GM18511 (cell line): ENCODE measurements at regions not wholly inside any gene's neighbourhood (a gene's known extent, or its start where the extent isn't known, plus 50 kb on each side); places are given as distances from the start of the nearest gene placed in this dataset.

ENCODE experiments used
- ATAC-seq: cut with Tn5 transposase; IDR thresholded peaks from one replicate; pipeline ENCODE4 v1.9.1; 2021; ENCODE audit warnings: mild to moderate bottlenecking, moderate library complexity; ENCODE audit not compliant: unreplicated experiment

DNA sequence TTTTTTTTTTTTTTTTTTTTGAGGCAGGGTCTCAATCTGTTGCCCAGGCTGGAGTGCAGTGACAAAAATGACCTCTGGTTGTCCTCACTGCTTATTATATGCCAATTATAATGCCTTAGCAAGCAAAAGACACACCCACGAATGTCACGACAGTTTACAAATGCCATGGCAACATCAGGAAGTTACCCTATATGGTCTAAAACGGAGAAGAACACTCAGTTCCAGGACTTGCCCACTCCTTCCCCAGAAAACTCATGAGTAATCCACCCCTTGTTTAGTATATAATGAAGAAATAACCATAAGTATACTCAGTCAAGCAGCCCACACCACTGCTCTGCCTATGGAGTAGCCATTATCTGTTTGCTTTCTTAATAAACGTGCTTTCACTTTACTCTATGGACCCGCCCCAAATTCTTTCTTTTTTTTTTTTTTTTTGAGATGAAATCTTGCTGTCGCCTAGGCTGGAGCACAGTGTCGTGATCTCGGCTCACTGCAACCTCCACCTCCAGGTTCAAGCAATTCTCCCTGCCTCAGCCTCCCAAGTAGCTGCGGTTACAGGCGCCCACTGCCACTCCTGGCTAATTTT, 106.2 kb downstream of the SMIM20 start:
- no peak for ATAC-seq

DNA sequence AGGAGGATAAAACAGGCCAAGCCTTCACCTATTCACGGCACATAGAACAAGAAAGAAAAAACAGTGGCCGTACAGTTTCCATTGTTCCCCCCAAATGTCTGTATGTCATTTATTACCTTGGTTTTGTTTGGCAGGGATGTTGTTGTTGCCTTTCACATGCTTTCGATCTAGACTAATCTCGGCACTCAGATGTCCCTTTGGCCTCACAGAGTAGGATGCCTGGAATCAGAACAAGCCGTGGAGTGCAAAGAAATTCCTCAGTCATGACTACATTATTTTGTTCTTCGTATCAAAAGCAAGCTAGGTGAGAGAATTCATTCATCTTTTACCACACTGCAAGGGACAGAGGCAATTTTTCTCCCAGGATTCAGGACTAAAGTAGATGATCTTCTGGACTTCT, 106.9 kb downstream of the SMIM20 start:
- no peak for ATAC-seq

DNA sequence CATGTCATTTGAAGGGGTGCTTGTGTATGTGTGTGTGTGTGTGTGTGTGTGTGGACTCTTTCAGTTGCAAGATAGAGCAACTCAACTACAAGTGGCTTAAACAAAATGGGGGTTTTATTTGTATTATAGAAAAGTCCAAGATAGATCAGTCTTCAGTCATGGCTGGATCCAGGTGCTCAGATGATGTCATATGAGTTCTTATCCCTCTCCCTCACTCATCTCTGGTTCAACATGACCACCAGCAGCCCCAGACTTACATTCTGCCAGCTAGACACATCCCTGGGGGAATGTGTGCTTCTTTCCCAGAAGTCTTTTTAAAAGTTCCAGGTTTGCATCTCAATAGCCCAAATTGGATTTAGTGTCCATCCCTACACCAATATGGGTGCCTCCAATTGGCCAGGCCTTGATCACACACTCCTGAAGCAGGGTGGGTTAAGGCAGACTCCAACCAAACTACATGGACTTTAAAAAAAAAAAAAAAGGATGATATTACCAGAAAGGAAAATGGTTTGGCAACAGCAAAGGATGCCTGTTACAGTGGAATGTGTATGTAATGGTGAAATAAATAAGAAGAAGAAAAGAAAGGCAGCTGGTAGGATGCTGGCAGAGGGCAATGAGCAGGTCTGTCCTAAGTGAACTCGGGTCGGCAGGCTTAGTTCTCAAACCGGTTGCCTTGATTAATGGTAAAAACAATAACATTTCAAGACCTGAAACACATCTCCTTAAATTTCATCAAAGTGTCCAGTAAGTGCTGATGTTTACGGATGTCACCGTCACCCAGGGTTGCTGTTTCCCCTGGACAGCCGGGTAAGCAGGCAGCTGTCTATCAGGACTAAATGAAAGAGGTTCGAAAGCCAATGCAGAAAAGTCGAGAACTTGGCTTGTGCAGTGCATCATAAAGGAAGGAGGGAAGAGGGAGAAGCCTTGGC, 107.7 kb downstream of the SMIM20 start:
- no peak for ATAC-seq

DNA sequence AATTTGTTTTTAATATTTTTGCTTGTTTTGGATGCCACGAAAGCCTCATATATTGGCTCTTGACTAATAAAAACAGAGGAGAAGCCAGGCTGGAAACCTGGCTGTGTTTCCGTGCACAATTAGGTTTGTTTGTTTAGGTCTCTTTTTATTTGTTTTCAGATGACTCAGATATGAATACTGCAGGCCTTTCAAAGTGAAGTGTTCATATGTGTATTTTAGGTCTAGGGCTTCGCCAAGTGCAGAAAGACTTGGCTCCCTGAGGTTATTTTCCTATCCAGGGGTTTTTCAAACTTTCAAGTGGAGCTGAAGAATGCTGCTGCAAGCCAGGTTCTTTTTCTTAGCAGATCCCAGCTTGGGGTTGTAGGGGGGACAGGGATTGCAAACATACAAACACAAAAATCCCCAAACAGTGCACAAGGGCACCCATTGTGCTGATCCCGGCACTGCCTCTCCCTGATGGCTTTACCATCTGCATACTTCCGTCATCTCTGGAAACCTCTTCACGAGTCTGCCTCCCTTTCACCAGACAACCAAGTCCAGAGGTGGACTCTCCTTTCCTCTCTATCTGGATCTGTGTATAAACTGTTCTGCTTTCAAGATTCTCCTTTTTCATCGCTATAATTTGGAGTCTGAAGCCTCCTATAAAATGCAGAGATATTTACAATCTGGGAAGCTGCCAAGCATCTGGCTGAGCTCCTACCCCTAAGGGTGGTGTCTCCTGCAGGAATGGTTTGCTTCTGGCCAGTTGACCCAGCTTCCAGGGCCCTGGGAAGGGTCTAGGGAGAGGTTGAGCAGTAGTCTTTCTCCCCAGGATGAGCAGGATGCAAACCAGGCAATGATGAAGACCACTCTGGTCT, 108.6 kb downstream of the SMIM20 start:
- no peak for ATAC-seq

DNA sequence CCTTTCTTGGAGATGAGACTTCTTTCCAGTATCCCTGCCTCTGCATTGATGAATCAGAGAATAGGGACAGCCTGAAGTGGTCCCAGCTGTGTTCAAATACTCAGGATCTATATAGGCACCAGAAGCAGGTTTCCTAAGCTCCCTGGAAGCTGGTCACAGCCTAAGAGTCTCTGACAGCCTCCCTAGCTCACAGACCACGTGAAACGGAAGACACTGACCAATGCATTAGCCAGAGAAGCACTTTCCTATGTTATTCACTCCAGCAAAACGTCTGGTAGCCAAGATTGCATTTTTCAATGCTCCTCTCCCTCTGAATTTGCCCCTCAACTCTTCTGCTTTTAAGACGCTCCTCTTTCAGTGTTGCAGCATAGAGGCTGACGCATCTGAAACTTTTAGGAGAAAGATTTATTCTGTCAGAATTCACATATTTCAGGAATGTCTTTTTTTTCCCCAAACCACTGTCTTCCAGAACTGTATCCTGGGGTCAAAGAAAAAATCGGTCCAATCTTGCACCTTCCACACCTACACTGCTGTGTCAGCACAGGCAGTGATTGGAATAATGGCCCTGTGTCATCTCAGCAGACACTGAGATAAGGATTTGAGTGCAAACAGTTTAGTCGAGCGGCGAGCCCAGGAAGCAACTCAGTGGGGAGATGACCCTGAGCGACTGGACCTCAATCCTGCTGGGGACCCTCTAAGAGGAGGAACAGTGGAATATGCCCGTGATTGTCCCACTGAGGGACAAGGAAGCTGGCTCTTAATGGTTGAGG, 109.4 kb downstream of the SMIM20 start:
- no peak for ATAC-seq

DNA sequence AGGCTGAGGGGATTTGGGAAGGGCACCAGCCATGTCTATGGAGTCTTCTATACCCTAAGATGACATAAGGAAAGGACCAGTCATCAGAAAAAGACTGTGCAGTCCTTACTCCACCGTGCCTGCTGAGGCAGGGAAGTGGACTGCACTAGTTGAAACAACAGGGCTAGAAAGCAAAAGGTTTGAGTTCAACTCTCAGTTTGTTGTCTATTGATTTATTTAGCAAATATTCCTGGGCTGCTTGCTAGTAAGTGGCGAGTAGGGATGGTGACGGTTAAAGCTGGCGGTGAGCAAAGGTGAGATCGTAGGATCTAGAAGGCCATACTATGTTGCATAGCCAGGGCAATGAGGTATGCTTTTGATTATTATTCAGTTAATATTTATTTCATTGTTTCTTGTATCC, 110.1 kb downstream of the SMIM20 start:
- ATAC-seq = no peak

DNA sequence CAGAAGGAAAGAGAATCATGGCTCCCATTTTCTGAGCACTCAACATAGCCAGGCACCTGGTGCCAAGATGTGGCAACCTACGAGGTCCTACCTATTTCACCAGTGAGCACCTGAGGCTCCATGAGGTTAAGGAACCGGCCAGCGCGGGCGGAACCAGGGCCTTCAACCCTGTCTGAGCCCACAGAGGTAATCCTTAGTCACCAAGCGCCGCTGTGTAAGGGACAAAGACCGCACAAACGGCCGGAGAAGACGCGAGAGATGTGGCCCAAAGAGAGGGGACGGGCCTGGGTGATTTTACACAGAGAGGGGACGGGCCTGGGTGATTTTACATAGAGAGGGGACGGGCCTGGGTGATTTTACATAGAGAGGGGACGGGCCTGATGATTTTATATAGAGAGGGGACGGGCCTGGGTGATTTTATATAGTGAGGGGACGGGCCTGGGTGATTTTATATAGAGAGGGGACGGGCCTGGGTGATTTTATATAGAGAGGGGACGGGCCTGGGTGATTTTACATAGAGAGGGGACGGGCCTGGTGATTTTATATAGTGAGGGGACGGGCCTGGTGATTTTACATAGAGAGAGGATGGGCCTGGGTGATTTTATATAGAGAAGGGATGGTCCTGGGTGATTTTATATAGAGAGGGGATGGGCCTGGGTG, 114.2 kb downstream of the SMIM20 start:
- ATAC-seq = no peak

DNA sequence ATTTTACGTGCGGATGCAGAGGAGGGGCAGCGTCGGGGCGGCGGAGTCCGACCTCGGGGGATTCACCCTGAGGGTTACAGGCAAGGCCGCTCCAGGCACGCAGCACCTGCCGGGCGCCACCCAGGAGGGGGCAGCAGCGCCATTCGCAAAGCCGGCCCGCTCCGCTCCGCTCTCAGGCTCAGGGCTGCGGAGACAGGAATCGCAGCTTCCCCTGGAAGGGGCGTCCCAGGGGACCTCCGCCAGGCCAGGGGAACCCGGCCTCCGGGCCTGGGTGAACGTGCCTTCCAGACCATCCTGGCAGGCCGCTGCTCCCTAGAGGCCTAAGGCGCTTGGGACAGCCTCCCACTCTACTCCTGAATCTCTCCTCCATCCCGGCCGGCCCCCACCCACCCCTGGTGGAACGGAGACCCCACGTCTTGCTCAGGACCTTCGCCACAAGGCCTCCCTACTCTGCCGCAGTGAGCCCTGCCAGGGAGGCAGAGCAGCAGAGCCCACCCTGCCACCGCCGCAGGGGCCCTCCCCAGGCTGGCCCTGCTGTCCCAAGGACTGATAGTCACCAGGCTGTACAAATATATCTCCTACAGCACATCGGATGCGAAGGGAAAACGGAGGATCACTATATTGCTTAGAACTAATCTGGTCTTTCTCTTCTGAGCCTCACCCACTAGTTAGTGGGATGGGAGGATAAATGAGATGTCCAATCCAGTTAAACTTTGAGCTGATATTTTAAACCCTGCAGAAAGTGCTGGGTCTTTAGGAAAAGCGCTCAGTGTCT, 115.0 kb downstream of the SMIM20 start:
- peak; percentile 94 for ATAC-seq

DNA sequence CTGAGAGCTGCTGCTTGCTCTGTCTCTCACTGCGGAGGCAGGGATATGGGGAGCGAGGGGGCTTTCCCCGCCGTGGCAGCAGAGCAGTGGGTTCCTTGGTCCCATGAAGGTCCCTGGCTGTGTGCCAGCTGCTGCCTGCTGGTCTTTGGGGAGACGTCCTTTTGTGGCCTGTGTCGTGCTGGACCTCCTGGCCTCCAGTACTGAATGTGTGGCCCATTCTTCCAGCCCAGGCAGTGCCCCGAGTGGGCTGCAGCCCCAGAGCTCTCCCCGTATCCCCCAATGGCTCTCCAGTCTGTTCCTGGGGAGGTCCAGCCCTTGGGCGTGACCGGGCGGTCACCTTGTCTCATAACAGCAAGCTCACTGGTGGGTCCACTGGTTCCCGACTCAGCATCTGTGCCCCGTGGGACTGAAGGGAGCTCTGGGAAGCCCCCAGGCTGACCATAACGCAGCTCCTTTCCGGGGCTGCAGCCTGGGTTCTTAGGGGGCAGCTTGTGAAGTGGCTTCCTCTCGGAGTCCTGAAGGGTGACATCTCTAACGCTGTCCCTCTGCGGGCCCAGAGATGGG, 115.6 kb downstream of the SMIM20 start:
- no peak for ATAC-seq

DNA sequence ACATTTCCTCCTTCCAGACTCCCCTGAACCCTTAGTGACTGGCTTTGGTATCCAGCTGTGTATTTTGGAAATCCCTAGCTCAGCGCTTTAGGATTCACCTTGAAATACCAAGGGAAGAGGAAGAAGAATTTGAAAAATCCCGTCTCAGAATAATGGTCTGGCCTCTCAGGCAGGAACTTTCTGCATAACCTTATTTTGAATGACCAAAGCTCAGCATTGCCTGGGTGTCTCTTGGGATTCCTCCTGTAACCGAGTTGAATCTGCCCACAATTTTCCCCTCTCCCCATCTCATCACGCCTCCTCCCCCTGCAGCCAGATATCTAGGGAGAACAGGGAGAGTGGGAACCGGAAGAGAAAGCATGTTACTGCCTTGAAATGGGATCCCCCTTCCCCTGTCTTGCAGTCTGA, 116.2 kb downstream of the SMIM20 start:
- ATAC-seq = no peak

DNA sequence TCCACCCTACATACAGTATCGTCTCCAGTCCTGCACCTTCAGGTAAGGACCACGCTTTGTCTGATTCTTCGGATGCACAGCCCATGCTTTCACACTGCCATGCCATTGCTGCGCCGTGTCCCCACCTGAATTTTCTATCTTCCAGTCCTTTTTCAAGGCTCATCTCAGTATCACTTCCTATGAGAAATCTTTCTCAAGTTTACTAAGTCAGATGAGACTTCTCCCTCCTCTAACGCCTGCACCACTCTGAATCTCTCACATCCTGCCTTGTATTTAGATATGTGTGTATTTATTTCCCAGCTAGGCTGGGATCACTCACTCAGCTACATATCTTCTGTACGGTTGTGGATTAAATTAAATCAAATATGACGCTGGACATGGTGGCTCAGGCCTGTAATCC, 116.8 kb downstream of the SMIM20 start:
- peak; percentile 30 for ATAC-seq

DNA sequence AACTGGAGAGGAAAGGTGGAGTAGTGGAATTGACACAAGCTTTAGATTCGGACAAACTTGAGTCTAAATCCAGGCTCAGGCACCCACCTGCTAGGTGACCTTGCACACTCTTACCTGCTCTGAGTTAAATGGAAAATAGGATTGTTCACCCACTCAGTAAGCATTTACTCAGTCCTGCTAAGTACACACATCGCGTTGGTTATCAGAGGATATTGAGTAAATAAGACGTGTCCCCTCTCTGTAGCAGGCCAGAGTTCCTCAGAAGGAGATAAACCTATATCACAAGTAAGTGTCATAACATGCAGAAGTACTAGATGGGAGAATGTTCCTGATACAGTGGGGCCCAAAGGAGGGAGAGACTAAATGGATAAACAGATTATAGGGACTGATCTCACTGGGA, 117.7 kb downstream of the SMIM20 start:
- no peak for ATAC-seq

DNA sequence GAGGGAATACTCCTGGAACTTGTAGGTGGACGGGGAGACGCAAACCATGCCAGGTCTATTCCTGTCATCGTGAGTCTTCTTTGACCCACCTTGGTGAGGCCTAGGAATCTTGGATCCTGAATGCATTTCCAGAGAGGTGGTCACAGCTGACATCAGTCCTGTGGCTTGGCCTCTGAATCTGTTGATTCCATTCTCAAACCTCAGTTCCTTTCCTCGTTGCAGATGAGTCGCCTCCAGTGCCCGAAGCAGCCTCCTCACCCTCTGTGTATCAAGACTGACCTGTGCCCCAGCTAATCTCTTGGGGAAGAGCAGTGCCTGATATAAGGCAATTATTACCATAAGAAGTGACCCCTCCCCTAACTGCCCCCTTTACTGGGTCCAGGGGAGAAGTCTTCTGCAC, 118.1 kb downstream of the SMIM20 start:
- no peak for ATAC-seq

DNA sequence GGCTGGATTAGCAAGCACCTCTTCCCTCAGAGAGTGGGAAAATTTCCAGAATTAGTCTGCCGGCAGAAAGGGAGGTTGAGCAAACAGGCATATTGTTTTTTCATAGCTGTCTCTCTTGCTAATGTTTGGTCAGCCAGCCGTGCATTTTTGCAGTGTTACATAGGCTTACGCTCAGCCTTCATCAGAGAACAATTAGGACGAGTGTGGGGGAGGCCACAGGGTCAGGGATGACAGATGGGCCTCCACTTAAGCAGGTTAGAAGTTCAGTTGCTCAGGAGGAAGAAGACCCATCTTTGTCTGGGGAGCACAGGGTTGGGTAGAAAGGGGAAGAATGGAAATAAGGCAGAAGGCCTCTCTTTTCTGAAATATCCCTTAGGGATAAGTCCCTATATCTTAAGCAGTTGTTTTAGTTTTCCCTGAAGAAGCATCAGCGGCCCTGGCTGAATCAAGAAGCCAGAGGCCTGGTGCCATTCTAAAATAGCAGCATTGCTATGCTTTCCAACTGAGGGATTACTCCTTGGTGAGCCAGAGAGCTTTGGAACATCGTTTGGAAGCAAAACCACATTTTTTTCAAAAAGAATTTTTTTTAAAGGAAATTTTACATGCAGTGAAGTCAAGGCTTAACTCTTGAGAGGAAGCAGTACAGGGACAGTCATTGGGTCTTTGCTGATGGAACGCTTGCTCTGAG, 118.8 kb downstream of the SMIM20 start:
- no peak for ATAC-seq

DNA sequence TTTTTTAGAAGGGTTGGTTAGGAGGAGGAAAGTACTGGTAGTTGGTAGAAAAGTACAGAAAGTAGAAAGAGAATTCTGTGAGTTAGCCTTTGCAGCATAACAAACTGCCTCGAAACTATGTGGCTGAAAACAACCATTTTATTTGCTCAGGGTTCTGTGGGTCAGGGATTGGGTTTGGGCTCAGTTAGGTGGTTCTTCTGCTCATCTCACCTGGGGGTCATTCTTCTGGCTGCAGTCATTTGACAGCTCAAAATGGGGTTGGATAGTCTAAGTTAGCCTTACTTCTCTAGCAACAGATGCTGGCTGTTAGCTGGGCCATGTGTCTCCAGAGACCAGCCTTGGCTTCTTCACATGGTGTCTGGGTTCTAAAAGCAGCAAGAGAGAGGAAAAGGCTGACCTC, 119.4 kb downstream of the SMIM20 start:
- ATAC-seq = no peak

DNA sequence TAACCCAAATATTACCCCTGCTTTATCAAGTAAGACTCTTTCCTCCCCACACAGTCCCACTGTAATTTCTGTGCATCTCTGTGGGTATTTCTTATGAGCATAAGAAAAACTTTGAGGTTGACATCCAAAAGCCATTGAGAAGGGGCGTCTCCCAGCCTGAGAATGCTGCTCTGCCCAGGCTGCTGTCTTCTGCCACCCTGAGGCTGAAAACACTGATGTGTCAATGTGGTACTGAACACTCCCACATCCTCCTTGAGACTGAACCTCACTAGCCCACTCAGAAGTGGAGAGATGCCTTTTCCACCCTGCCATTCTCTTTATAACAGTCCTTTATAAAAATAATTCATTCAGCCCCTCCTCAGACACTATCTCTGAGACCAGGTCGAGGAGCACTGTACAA, 120.8 kb downstream of the SMIM20 start:
- ATAC-seq = peak; percentile 54

DNA sequence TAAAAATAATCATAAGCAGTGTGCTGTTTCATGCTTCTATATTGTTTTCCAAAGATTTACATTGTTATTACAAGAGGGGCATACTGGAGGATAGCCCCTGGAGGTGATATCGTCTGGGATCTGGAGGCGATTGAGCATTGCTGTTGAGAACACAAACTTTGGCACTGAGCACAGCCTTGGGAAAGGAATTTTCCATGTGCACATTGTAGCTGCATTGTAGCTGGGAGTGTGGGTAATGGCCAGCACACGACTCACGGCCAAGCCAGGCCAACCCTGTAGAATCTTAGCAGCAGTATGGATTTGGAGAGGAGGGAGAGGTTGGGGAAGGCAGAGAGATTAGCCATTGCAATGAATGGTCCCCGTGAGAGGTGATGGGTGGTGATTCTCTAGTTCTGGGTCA, 121.9 kb downstream of the SMIM20 start:
- no peak for ATAC-seq

DNA sequence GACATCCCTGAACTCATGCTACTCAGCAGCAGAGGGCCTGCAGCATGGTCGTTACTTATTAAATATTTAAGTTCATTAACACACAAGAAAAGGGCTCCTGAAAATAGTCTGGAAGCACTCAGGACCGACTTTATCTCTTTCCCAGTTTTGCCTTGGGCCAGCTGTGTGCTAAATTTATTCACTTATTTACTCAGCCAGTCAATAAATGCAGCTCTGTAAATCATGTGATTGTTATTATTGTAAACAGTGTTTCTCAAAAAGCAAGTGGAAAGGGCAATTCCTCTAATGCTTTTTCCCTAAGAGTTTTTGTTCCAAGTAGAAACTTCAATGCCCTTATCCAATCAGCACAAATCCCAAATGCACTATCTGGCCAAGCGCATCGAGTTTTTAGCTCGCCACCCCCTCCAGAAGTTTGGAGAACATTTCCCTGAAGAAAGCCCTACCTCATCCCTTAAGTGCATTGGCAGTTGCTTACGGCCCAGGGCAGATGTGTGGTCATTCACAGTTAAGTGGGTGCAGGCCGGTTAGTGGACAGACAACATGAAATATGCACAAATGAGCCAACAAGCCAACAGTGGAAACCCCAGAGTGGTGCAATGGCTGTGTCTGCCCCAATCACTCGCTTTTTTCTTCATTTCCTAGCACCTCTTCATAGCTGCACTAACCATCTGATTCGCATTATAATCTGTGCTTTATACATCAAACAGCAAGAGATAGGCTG, 125.8 kb downstream of the SMIM20 start:
- ATAC-seq = no peak
